ENCODE measurements at regions not wholly inside any gene's neighbourhood (a gene's known extent, or its start where the extent isn't known, plus 50 kb on each side); places are given as distances from the start of the nearest gene placed in this dataset.

- Histone ChIP-seq H3K4me3 (ENCODE audit: insufficient read depth, low read length, poor library complexity, severe bottlenecking) (no peak overlapping the region), H3K9me3 (ENCODE audit: insufficient read depth, low read length) (no peaks in the 10 kb centered on the region), H3K79me2 (ENCODE audit: insufficient read depth, low read length) (no peaks in the 10 kb centered on the region), H3K4me2 (ENCODE audit: low read depth, low read length, poor library complexity, severe bottlenecking) (no peak overlapping the region), H3K9ac (ENCODE audit: low read length) (no peak overlapping the region), H3K36me3 (ENCODE audit: low read length) (no peaks in the 10 kb centered on the region), H3K27ac (ENCODE audit: low read depth, low read length) (no peak overlapping the region), H3F3A (ENCODE audit: insufficient read depth) (no peaks in the 10 kb centered on the region), H4K20me1 (ENCODE audit: low read depth, low read length) (no peaks in the 10 kb centered on the region), H3K27me3 (ENCODE audit: low read length) (no peaks in the 10 kb centered on the region), H3K9me2 (replicated peaks; ENCODE audit: insufficient read depth, low read length) (no peaks in the 10 kb centered on the region), H2AFZ (ENCODE audit: low read depth, low read length, severe bottlenecking) (no peak overlapping the region)
- TF ChIP-seq EZH2phosphoT487 (conservative IDR thresholded peaks at IDR 0.05; ENCODE audit: low read length) (no peak), CTCF (IDR thresholded peaks at IDR 0.05; ENCODE audit: insufficient read depth, low read length, poor library complexity, severe bottlenecking) (no peak)
Measured at GRCh38 chr4:24013668-24014422, 124.0 kb upstream of the PPARGC1A start.

GRCh38 chr4:24010994-24011393 lies 121.1 kb upstream of the PPARGC1A start:
- Histone ChIP-seq H3K4me3 (ENCODE audit: insufficient read depth, low read length, poor library complexity, severe bottlenecking) (no peak overlapping the region), H3K9ac (ENCODE audit: low read length) (no peak overlapping the region), H3K9me2 (replicated peaks; ENCODE audit: insufficient read depth, low read length) (no peaks in the 10 kb centered on the region), H3K27ac (ENCODE audit: low read depth, low read length) (no peak overlapping the region), H3K4me2 (ENCODE audit: low read depth, low read length, poor library complexity, severe bottlenecking) (no peak overlapping the region), H3K36me3 (ENCODE audit: low read length) (no peaks in the 10 kb centered on the region), H2AFZ (ENCODE audit: low read depth, low read length, severe bottlenecking) (no peak overlapping the region), H3K9me3 (ENCODE audit: insufficient read depth, low read length) (no peaks in the 10 kb centered on the region), H3K27me3 (ENCODE audit: low read length) (no peaks in the 10 kb centered on the region), H3K79me2 (ENCODE audit: insufficient read depth, low read length) (no peaks in the 10 kb centered on the region), H3F3A (ENCODE audit: insufficient read depth) (no peaks in the 10 kb centered on the region), H4K20me1 (ENCODE audit: low read depth, low read length) (no peaks in the 10 kb centered on the region)
- TF ChIP-seq EZH2phosphoT487 (conservative IDR thresholded peaks at IDR 0.05; ENCODE audit: low read length) (no peak), CTCF (IDR thresholded peaks at IDR 0.05; ENCODE audit: insufficient read depth, low read length, poor library complexity, severe bottlenecking) (no peak)

GRCh38 chr4:24010573-24010972 lies 120.7 kb upstream of the PPARGC1A start:
- no peak overlapping the region for H2AFZ ChIP-seq (ENCODE audit: low read depth, low read length, severe bottlenecking)
- TF ChIP-seq CTCF (IDR thresholded peaks at IDR 0.05; ENCODE audit: insufficient read depth, low read length, poor library complexity, severe bottlenecking) (no peak), EZH2phosphoT487 (conservative IDR thresholded peaks at IDR 0.05; ENCODE audit: low read length) (no peak)
- H3K79me2 ChIP-seq (ENCODE audit: insufficient read depth, low read length): no peaks in the 10 kb centered on the region
- no peaks in the 10 kb centered on the region for H3F3A ChIP-seq (ENCODE audit: insufficient read depth)
- H3K4me3 ChIP-seq (ENCODE audit: insufficient read depth, low read length, poor library complexity, severe bottlenecking): no peak overlapping the region
- no peaks in the 10 kb centered on the region for H3K27me3 ChIP-seq (ENCODE audit: low read length)
- H3K9me2 ChIP-seq (replicated peaks; ENCODE audit: insufficient read depth, low read length): no peaks in the 10 kb centered on the region
- H3K36me3 ChIP-seq (ENCODE audit: low read length): no peaks in the 10 kb centered on the region
- H4K20me1 ChIP-seq (ENCODE audit: low read depth, low read length): no peaks in the 10 kb centered on the region
- no peaks in the 10 kb centered on the region for H3K9me3 ChIP-seq (ENCODE audit: insufficient read depth, low read length)
- no peak overlapping the region for H3K4me2 ChIP-seq (ENCODE audit: low read depth, low read length, poor library complexity, severe bottlenecking)
- no peak overlapping the region for H3K27ac ChIP-seq (ENCODE audit: low read depth, low read length)
- H3K9ac ChIP-seq (ENCODE audit: low read length): no peak overlapping the region

Data from SU-DHL-6 (cell line).